ENCODE measurements at regions not wholly inside any gene's neighbourhood (a gene's known extent, or its start where the extent isn't known, plus 50 kb on each side); places are given as distances from the start of the nearest gene placed in this dataset.

DNA sequence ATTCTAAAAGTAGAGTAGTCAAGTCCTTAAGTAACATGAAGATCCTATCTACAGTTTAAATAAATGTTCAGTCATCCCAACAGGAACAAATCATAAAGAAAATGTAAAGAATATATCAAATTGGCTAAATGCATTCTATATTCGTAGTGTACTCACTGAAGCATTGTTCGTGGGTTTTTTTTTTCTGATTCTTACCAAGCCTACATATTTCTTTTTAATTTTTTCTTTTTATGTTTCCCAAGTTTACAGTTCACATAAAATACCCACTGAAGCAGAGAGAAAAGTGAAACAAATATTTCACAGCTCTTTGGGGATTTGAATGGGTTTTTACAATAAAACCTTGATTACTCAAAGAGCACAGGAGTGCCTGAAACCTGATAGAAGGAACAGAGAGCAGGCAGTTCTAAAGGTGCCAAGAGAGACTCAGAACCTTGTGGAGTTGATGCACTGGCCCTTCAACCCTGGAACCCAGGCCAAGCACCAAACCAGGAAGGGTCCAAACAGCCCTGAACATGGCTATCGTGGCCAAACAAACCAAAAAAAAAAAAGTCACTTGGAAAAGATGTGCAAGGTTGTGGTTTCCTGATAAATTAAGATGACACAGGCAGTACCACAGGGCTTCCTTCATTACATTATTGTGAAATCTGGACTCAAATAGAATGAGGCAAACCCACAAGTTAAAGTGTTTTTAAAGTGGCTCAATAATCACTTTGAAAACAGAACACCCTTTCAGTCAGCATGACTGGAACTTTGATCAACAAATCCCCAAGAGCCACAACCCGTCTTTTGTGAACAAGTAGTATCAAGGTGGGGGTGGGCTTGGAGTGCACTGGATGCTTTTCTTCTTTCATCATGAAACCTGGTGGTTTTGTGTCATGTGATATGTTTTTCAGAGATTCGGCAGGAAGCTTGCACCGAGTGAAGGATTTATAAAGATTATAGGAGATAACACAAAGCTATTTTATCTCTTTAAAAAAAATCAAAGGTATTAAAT, 245.0 kb upstream of the FN1 start (continued):
- peak; percentile 95 for TF ChIP-seq TCF7L2 (IDR thresholded peaks at IDR 0.05; ENCODE audit: low read depth, low read length)
- peak; percentile 80 for TF ChIP-seq NR2C2 (CRISPR knock-in tag; IDR thresholded peaks at IDR 0.05; ENCODE audit: borderline replicate concordance)
- peak; percentile 100 for TF ChIP-seq MED8 (CRISPR knock-in tag; IDR thresholded peaks at IDR 0.05; ENCODE audit: insufficient replicate concordance)
- TF ChIP-seq ZNF644 (CRISPR knock-in tag; IDR thresholded peaks at IDR 0.05; ENCODE audit: low read depth), result peak; percentile 92
- TF ChIP-seq FOXO1 (CRISPR knock-in tag; IDR thresholded peaks at IDR 0.05), result peak; percentile 97
- TF ChIP-seq, protein P1, sequence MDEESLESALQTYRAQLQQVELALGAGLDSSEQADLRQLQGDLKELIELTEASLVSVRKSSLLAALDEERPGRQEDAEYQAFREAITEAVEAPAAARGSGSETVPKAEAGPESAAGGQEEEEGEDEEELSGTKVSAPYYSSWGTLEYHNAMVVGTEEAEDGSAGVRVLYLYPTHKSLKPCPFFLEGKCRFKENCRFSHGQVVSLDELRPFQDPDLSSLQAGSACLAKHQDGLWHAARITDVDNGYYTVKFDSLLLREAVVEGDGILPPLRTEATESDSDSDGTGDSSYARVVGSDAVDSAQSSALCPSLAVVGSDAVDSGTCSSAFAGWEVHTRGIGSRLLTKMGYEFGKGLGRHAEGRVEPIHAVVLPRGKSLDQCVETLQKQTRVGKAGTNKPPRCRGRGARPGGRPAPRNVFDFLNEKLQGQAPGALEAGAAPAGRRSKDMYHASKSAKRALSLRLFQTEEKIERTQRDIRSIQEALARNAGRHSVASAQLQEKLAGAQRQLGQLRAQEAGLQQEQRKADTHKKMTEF (CRISPR knock-in tag; IDR thresholded peaks at IDR 0.05), result peak; percentile 99
- peak; percentile 66; the same call in 1 of the 2 replicates for TF ChIP-seq ARID2 (CRISPR knock-in tag; IDR thresholded peaks at IDR 0.05; ENCODE audit: borderline replicate concordance)
- peak; percentile 96; the same call in 1 of the 2 replicates for TF ChIP-seq ZNF34 (CRISPR knock-in tag; IDR thresholded peaks at IDR 0.05; ENCODE audit: borderline replicate concordance)
- TF ChIP-seq TEAD3 (CRISPR knock-in tag; optimal IDR thresholded peaks at IDR 0.05; ENCODE audit: borderline replicate concordance), result peak; percentile 71
- peak; percentile 98 for TF ChIP-seq NCOA1 (CRISPR knock-in tag; IDR thresholded peaks at IDR 0.05)
- TF ChIP-seq HNF4G (IDR thresholded peaks at IDR 0.05; ENCODE audit: borderline replicate concordance, low read depth, low read length), result peak; percentile 98
- TF ChIP-seq HNF4G (CRISPR knock-in tag; IDR thresholded peaks at IDR 0.05; ENCODE audit: borderline replicate concordance, low read depth), result peak; percentile 90
- TF ChIP-seq NFRKB (IDR thresholded peaks at IDR 0.05), result no peak
- 0 out of 2 replicates have a peak, but pooled peaks have one; percentile 57 for TF ChIP-seq SALL2 (CRISPR knock-in tag; IDR thresholded peaks at IDR 0.05)
- TF ChIP-seq NCOR1 (IDR thresholded peaks at IDR 0.05; ENCODE audit: borderline replicate concordance, low read length), result peak; percentile 98
- TF ChIP-seq ZNF264 (CRISPR knock-in tag; IDR thresholded peaks at IDR 0.05), result peak; percentile 81
- peak; percentile 82 for TF ChIP-seq SP5 (CRISPR knock-in tag; IDR thresholded peaks at IDR 0.05; ENCODE audit: borderline replicate concordance, low read depth)
- TF ChIP-seq NFYB (CRISPR knock-in tag; IDR thresholded peaks at IDR 0.05), result peak; percentile 17; the same call in 1 of the 2 replicates
- no peak for TF ChIP-seq SOX6 (IDR thresholded peaks at IDR 0.05)
- TF ChIP-seq SOX6 (CRISPR knock-in tag; IDR thresholded peaks at IDR 0.05), result peak; percentile 99
- TF ChIP-seq PHF20 (CRISPR knock-in tag; IDR thresholded peaks at IDR 0.05), result no peak
- TF ChIP-seq KDM6A (CRISPR knock-in tag; IDR thresholded peaks at IDR 0.05; ENCODE audit: low read depth), result peak; percentile 74
- peak; percentile 97 for TF ChIP-seq PITX1 (CRISPR knock-in tag; IDR thresholded peaks at IDR 0.05)
- TF ChIP-seq PHF21A (CRISPR knock-in tag; IDR thresholded peaks at IDR 0.05), result peak; percentile 98
- TF ChIP-seq HOXA9 (CRISPR knock-in tag; IDR thresholded peaks at IDR 0.05; ENCODE audit: borderline replicate concordance), result no peak
- peak; percentile 87; the same call in 1 of the 2 replicates for TF ChIP-seq ZBTB3 (CRISPR knock-in tag; IDR thresholded peaks at IDR 0.05; ENCODE audit: borderline replicate concordance, low read depth)
- TF ChIP-seq HCFC1 (IDR thresholded peaks at IDR 0.05; ENCODE audit: low read depth, low read length), result no peak
- no peak for TF ChIP-seq ZBTB42 (CRISPR knock-in tag; IDR thresholded peaks at IDR 0.05)
- TF ChIP-seq SIX1 (CRISPR knock-in tag; IDR thresholded peaks at IDR 0.05; ENCODE audit: borderline replicate concordance), result peak; percentile 93
- TF ChIP-seq RCOR2 (CRISPR knock-in tag; IDR thresholded peaks at IDR 0.05), result peak; percentile 98

All from HepG2 (cell line).